HG02763 (cell line): ENCODE measurements at regions not wholly inside any gene's neighbourhood (a gene's known extent, or its start where the extent isn't known, plus 50 kb on each side); places are given as distances from the start of the nearest gene placed in this dataset.
"Not testable (repeated sequence)": the region's sequence is repeated elsewhere in the genome, so short reads cannot be mapped to it uniquely, and the experiment has no call there.

Experiments
- ATAC-seq: cut with Tn5 transposase; IDR thresholded peaks from one replicate; pipeline ENCODE4 v1.9.1; 2021; ENCODE audit warnings: mild to moderate bottlenecking, moderate library complexity; ENCODE audit not compliant: unreplicated experiment

DNA sequence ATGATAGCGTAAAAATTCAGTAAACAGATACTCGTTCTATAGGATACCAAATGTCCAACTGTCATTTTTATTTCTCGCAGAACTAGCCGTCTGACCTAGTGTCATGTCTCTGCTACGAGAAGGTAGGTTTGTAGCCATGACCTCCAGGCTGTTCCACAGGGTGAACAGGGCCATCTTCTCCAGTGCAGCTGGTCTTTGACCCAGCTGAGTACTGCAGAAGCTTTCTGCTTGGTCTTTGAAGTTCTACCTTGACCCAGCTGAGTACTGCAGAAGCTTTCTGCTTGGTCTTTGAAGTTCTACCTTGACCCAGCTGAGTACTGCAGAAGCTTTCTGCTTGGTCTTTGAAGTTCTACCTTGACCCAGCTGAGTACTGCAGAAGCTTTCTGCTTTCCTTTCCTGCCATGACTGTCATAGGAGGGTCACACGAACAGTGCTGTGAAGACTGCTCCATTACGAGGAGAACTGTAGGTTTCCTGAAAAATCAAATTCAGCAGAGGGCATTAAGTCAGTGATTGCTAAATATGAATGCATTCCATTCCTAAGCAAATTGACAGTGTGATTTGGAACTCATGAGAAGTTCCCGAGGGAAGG lies 532.8 kb upstream of the NRP1 start:
- not testable (repeated sequence) for ATAC-seq

DNA sequence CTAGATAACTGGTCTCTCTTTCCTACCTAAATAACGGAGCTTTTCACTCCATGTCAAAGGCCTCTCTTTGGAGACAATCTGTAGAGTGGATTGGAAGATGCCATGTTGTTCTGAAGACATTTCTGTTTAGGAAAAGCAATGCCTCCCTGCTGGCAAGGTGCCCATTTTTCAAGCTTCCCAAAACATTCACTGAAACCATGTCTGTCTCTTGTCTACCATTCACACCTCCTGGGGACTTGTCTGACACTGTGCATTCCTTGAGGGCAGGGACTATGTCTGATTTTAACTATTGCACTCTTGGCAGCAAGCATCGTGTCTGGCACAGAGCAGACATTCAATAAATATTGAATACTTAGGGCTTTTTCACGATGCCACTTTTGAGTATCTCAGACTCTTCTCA lies 528.9 kb upstream of the NRP1 start:
- ATAC-seq: no peak

DNA sequence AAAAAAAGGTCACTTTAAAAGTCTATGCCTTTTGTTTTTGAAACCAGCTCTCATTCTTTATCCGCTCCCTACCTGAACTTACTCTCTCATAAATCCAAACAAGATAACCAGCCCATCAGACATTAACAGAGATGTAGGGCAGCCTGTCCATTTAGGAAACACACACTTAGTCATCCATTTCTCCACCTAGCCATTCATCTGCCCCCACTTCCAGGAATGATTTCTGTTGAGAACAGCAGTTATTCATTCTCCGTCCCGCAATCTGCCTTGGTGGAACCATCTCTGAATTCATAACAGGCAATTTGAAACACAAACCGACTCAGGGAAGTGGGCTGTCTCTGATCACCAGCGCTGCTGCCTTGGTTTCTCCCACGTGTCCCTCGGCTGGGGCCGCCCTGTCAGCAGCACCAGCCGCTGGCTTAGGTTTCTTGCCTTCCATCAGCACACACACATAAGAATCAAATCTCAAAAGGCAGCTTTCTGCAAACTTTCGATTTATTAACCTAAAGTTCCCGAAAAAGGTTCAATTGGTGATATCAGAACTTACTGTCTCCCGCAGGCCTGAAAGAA lies 528.2 kb upstream of the NRP1 start:
- ATAC-seq: no peak

DNA sequence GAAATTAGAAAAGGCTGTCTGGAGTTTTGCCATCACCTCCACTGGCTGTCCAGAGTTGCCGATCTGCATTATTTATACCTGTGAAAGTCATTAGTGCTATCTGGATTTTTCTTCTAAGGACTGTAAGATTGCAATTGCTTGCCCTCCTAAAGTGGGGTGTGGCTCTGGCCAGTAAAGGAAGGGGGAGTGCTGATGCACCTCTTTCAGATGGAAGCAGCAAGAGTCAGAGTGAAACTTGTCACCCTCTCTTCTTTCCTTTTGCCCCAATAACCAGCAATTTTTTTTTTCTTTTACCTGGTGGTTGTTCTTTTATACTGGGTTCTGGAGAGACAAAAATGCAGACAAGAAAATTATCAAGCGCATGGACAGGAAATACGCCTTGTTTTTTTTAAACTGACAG lies 527.4 kb upstream of the NRP1 start:
- no peak for ATAC-seq

DNA sequence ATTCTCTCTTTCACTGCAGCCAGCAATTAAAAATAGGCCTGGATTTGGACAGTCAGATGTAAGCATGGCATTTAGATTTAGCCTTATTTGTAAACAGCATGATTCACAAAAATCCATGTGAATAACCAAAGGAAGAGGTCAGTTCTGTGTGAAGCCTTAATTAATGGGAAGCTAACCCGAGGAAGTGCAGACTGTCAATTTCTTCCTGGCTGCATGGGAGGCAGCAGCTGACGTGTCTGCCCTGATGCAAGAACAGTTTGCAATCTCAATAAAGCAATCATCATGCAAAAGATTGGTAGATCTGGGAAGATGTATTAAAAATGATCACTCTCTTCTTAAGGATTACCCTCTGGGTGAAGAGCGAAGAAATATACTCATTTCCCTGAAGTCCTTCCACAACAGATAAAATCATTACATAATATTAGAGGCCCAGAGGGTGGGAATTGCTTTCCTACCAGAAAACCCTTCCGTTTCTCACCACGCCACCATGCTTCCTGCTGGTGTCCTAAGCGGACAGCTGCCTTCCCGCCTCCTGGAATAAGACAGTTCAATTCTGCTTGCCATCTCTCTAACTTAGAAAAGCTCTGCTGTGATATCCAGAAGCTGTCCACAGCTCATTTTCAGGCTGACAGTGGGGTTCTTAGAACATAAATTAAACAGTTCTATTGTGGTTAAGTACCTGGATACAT lies 526.7 kb upstream of the NRP1 start:
- ATAC-seq: no peak

DNA sequence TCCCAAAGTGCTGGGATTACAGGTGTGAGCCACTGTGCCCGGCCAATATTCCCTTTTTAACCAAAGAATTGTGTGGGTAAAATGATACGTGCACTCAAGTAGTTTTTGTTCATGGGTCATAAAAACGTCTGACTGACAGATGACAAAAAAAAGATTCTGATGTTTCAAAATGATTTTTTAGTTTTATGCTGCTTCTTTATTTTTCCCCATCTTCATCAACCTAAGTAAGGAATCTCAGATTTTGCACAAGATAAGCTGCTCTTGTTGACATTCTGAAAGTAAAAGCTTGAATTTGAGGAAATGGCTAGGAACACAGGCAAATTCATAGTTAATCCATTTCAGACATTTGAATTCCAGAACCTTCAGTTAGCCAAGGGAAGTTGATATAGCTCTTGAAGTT lies 526.1 kb upstream of the NRP1 start:
- no peak for ATAC-seq

DNA sequence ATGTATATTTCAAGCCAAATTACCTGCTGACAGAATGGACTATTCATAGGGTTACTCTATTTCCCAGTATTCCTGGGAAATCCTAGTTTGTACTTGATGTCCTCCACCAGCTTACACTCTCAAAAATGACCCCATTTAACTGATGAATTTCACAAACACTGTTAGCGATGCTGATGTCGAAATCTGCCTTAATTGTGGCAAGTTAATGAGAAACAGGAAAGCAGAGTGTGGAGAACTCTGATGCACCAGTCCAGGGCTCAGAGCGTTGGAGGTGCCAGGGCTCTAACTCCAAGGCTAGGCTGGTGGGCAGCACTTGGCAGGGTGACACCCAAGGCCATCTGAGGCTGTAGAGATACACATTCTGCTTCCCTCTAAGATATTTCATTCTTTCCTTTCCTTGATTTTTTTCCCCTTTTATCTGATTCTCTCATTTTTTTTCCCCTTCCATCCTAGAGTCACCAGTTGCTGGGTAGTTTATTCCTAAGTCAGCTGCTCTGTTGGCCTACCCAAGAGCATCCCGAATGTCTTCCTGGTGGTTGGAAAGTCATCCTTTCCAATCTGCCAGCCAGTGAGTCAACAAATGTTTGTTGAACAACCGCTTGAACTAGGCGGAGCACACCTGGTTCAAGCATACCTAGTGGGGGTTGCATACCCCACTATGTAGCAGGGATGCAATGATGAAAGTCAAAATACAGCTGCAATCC lies 525.0 kb upstream of the NRP1 start:
- no peak for ATAC-seq

DNA sequence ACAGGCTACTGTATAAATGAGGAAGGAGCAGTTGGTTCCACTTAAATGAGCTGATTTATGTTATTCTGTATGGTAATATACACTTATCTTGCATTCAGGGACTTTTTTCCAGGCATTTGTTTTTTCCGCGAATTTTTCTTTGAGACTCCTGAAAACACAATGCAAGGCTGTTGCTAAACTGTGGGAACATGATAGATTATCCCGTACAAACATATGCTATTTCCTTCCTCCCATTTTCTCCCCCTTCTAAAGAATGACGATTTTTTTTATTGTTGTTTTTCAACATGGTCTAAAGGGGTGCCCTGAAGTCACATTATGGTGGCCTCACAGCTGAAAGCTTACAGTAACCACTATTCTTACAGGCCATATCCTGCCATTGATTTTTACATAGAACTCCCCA lies 523.9 kb upstream of the NRP1 start:
- ATAC-seq: no peak

DNA sequence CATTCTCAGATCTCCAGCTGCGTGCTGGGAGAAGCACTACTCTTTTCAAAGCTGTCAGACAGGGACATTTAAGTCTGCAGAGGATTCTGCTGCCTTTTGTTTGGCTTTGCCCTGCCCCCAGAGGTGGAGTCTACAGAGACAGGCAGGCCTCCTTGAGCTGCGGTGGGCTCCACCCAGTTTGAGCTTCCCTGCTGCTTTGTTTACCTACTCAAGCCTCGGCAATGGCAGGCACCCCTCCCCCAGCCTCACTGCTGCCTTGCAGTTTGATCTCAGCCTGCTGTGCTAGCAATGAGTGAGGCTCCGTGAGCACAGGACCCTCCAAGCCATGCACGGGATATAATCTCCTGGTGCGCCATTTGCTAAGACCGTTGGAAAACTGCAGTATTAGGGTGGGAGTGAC lies 518.8 kb upstream of the NRP1 start:
- ATAC-seq: not testable (repeated sequence)

DNA sequence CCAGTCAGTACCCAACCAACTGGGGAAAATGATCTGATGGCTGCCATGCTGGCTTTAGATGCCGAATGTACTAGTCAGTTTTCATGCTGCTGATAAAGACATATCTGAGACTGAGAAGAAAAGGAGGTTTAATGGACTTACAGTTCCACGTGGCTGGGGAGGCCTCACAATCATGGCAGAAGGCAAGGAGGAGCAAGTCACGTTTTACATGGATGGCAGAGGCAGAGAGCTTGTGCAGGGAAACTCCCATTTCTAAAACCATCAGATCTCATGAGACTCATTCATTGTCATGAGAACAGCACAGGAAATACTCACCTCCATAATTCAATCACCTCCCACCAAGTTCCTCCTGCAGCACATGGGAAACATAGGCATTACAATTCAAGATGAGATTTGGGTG lies 508.9 kb upstream of the NRP1 start:
- no peak for ATAC-seq

DNA sequence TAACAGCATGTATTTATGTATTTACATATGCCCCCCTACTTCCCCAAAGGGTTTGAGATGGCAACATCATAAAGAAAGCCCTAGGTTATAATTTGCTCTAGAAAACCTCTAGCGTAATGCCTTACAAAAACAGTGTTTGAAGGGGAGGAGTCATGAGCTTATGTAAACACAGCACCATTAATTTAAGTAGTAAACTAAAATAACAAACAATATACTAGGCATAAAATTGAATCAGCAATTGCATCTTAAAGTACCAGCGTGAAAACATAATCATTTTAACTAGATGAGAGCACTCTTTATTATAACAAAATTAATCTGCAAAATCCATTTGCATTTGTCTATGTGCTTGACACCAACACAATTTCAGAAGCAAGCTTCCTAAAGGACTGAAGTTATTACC lies 507.2 kb upstream of the NRP1 start:
- no peak for ATAC-seq

DNA sequence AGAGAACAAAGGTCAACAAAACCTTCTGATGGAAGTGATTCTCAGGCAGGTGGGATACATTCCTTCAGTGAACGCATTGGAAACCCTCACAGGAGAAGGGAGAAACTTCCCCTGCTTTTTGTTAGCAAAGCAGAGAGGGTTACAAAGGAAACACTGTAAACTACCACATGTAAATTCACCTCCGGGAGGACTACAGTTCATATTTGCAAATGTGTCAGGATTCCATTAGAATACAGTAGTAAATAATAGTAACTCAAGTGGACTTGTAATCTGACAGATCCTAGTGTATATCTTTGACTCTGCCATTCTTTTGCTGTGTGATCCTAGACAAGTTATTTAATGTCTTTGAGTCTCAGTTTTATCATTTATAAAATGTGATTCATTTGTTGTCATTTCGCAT lies 504.3 kb upstream of the NRP1 start:
- no peak for ATAC-seq

DNA sequence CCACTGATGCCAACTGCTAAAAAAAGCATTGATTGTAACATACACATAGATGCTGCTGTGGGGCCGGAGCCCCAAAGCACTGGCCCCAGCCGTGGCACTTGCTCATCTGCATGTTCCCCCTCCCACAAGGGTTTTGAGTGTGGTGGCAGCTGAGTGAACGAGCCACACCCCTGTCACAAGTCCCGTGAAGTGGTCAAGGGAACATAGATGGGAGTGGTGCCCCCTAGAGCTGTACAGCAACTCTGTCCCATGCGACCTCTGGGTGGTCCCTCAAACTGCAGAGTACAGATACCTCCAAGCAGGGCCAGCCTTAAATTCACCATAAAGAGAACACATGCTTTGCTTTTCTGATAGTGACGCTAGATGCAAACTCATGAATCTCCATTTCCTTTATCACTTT lies 503.3 kb upstream of the NRP1 start:
- no peak for ATAC-seq

DNA sequence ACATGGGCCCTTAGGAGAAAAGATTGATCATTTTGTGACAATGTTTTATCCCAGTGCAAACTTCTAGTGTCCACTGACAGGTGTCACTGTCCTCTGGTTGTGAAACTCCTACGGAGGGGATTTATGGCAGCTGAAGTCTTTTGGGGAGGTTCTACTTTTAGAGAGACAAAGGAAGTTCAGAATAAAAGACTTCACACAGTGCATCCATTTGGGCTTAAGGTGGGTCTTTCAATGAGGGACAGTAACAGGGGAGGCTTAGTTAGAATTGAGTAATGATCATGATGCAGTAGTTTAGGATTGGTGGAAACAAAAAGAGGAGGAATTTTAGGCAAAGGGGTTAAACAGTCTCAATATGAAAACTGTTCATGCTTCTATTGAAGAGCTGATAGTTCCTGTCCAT lies 501.1 kb upstream of the NRP1 start:
- no peak for ATAC-seq

DNA sequence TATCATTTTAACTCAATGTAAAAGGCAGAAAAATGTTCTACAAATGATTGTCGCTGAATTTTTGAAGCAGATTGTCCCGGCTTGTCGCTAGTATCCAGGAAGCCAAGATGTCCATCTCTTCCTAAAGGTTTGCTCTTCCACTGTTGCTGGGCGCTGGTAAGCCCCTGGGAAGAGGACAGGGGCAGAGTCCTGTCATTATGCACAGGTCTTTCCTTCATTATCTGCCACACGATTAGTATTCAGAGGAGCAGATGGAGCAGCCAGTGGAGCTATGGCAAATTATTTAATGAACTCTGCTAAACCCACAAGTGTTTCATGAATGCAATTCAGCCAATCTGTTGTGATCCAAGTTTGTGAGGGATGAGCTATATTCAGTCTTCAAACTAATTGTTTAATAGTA lies 499.1 kb upstream of the NRP1 start:
- no peak for ATAC-seq

DNA sequence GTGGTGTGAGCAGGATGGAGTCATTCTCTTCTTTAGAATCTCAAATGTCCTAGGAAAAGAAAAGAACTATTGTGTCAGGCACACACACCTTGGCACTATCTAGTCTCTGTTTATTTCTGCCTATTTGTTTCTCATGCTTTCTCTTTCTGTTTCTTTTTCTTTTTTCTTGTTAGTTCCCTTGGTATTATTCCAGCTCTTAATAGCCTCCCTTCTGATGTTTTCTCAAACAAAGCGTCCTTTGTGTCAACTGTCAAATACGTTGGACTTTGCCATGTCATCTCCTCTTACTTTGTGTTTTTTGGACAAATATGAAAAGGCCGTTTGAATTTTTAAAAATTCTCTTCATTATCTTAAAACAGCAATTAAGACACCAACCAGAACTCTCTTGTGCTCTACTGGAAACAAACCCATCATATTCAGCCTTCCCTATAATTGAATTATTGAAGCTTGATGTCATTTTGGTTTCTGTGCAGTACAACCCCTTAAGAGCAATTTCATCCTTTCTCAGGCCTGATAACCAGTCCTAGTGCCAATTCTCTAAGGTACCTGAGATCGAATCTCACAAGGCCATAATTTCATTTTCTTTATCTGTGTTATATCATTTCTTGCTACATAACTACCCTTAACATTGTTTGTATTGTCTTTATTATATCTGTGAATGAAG lies 497.8 kb upstream of the NRP1 start:
- ATAC-seq: no peak

DNA sequence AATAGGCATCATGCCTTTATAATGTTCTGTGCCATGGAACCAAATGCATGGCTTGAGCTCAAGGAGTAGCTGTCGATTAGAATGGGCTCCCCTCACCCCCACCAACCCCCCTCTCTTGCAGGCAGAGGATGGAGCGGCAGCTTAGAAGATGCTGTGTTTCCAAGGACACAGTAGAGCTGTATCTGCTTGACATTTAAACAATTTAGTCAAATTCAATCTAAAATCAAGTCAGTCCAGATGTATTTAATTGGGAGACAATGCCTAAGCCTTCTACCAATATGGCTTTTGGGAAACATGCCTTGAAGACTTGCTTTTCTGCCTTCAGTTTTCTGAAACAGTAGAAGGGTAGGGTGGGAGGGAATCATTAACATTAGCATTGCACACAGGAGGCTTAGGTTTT lies 497.1 kb upstream of the NRP1 start:
- no peak for ATAC-seq

DNA sequence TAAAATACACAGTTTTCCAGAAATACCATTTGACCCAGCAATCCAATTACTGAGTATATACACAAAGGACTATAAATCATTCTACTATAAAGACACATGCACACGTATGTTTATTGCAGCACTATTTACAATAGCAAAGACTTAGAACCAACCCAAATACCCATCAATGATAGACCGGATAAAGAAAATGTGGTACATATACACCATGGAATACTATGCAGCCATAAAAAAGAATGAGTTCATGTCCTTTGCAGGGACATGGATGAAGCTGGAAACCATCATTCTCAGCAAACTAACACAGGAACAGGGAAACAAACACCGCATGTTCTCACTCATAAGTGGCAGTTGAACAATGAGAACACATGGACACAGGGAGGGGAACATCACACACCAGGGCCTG lies 495.4 kb upstream of the NRP1 start:
- not testable (repeated sequence) for ATAC-seq

DNA sequence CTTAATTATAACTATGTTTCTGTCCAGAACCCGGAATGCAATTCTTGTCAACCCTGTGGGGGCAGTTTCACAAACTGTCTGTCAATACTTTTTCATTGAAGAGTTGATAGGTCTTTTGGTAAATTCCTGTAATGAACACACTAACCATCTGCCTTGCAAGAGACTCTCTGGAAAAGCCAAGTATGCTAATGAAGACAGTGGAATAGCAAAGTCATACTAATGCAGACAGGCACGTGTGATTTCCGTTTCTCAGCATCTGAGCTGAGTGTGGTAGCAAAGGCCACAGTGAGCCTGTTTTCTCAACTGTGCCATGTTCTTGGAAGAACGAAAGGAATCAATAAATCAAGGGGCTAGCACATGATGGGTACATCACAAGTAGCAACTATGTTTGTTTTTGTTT lies 494.1 kb upstream of the NRP1 start:
- no peak for ATAC-seq

DNA sequence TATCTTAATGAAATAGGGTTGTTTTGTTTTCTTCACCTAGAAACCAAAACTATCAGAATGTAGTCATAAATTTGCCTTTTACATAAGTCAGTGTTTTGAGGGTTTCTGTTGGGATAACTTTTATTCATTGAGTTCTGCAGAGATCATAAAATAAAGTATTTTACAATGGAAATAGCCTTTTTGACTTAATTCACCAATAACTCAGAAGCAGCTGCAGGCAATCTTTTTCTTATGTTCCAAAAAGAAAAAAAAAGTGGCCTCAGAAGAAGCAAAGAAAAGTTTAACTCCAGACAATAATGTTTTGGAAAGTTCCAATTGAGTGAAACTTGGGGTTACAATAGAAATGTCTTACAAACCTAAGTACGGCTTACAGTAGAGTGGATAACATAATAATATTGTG lies 491.7 kb upstream of the NRP1 start:
- ATAC-seq: no peak

DNA sequence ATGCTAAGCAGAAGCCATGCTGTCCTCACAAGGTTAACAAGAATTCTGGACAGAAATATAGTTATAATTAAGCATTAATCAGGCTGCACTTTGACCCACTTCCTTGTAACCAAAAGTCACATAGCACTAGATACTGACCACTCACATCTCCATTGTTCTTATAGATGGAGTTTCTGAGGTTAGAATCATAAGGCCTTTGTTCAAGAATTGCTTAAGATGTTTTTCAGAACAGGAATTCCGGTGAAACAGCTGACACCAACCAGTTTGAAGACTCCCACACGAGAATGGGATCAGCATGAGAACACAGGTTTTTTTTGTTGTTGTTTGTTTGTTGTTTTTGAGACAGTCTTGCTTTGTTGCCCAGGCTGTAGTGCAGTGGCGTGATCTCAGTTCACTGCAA lies 488.3 kb upstream of the NRP1 start:
- no peak for ATAC-seq

DNA sequence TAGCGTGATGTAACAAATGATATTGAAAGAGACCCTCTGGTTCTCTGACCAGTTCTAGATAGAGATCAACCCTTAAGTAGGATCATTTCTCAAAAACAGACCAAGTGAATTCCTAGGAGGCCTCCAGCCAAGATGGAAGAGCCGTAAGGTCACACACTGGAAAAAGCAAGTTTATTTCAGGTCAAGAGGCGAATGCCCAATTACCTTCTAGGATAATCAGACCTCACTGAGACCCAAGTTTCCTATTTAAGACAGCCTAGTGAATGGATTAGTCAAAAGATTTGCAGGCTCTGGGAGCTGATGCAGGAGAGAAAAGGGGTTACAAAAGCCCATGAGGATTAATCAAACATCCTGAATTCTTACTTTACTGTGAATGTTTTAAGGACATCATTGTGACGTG lies 486.1 kb upstream of the NRP1 start:
- ATAC-seq: no peak
